ENCODE measurements at regions not wholly inside any gene's neighbourhood (a gene's known extent, or its start where the extent isn't known, plus 50 kb on each side); places are given as distances from the start of the nearest gene placed in this dataset.

- H3K4me1 Mint-ChIP-seq (ENCODE audit: low read depth), result no peaks in the 10 kb centered on the region
- TF ChIP-seq CTCF (IDR thresholded peaks at IDR 0.05), result no peak
- no peak overlapping the region for H3K27ac Mint-ChIP-seq
- DNase-seq (no peak), ATAC-seq (no peak)
- H3K4me3 Mint-ChIP-seq, result no peak overlapping the region
- intact Hi-C loops (cut with micrococcal nuclease), result no loop called here
- peaks cover 2% of the 10 kb centered on the region for H3K27me3 Mint-ChIP-seq
- ChIA-PET CTCF (no interaction called here), POLR2A (no interaction called here)
- no peaks in the 10 kb centered on the region for H3K9me3 Mint-ChIP-seq
- no peaks in the 10 kb centered on the region for H3K36me3 Mint-ChIP-seq (ENCODE audit: low read depth)
These were observed 212.4 kb upstream of the GLI3 start for GRCh38 chr7:42449431-42449830.

- CTCF ChIA-PET, result no interaction called here
- peaks cover 2% of the 10 kb centered on the region for H3K27me3 Mint-ChIP-seq
- POLR2A ChIA-PET, result no interaction called here
These were observed 211.9 kb upstream of the GLI3 start for GRCh38 chr7:42448901-42449300.

GRCh38 chr7:42445691-42446090 is 208.7 kb upstream of the GLI3 start:
- DNase-seq, result no peak
- intact Hi-C loops (cut with micrococcal nuclease), result no loop called here
- Mint-ChIP-seq H3K36me3 (ENCODE audit: low read depth) (no peaks in the 10 kb centered on the region), H3K9me3 (peaks cover 7% of the 10 kb centered on the region), H3K4me1 (ENCODE audit: low read depth) (no peaks in the 10 kb centered on the region), H3K27ac (no peak overlapping the region), H3K27me3 (no peaks in the 10 kb centered on the region), H3K4me3 (no peak overlapping the region)
- CTCF ChIA-PET, result no interaction called here
- no peak for ATAC-seq
- POLR2A ChIA-PET, result no interaction called here
- no peak for TF ChIP-seq CTCF (IDR thresholded peaks at IDR 0.05)

More at GRCh38 chr7:42448901-42449300, 211.9 kb upstream of the GLI3 start:
- Mint-ChIP-seq H3K4me1 (ENCODE audit: low read depth) (no peaks in the 10 kb centered on the region), H3K9me3 (no peaks in the 10 kb centered on the region), H3K27ac (no peak overlapping the region), H3K4me3 (no peak overlapping the region), H3K36me3 (ENCODE audit: low read depth) (no peaks in the 10 kb centered on the region)
- DNase-seq, result no peak
- intact Hi-C loops (cut with micrococcal nuclease), result no loop called here
- no peak for ATAC-seq
- TF ChIP-seq CTCF (IDR thresholded peaks at IDR 0.05), result no peak

GRCh38 chr7:42440951-42441350 is 203.9 kb upstream of the GLI3 start:
- Mint-ChIP-seq H3K4me1 (ENCODE audit: low read depth) (no peaks in the 10 kb centered on the region), H3K27ac (no peak overlapping the region), H3K27me3 (no peaks in the 10 kb centered on the region), H3K36me3 (ENCODE audit: low read depth) (no peaks in the 10 kb centered on the region), H3K9me3 (peaks cover 22% of the 10 kb centered on the region), H3K4me3 (no peak overlapping the region)
- POLR2A ChIA-PET, result interaction anchor here (0.7 kb wide), 1 partner anchor 62 kb away, joined by 3 read pairs; no protein-coding TSS in a partner anchor
- DNase-seq, result no peak
- intact Hi-C loops (cut with micrococcal nuclease), result no loop called here
- CTCF ChIA-PET, result no interaction called here
- no peak for TF ChIP-seq CTCF (IDR thresholded peaks at IDR 0.05)
- ATAC-seq, result no peak

GRCh38 chr7:42432644-42433043 is 195.6 kb upstream of the GLI3 start:
- Mint-ChIP-seq H3K36me3 (ENCODE audit: low read depth) (no peaks in the 10 kb centered on the region), H3K4me3 (no peak overlapping the region), H3K27me3 (no peaks in the 10 kb centered on the region), H3K4me1 (ENCODE audit: low read depth) (no peaks in the 10 kb centered on the region), H3K9me3 (no peaks in the 10 kb centered on the region), H3K27ac (no peak overlapping the region)
- intact Hi-C loops (cut with micrococcal nuclease), result no loop called here
- ChIA-PET POLR2A (no interaction called here), CTCF (no interaction called here)
- ATAC-seq, result no peak
- no peak for DNase-seq
- TF ChIP-seq CTCF (IDR thresholded peaks at IDR 0.05), result no peak

All from activated CD8-positive, alpha-beta T cell treated with anti-CD3 and anti-CD28 coated beads for 36 hours (primary cell).